HG02623 (cell line): ENCODE measurements at regions not wholly inside any gene's neighbourhood (a gene's known extent, or its start where the extent isn't known, plus 50 kb on each side); places are given as distances from the start of the nearest gene placed in this dataset.
"Not testable (repeated sequence)": the region's sequence is repeated elsewhere in the genome, so short reads cannot be mapped to it uniquely, and the experiment has no call there.

ENCODE experiments used
- ATAC-seq: cut with Tn5 transposase; IDR thresholded peaks from one replicate; pipeline ENCODE4 v1.9.1; 2021; ENCODE audit warnings: moderate library complexity; ENCODE audit not compliant: unreplicated experiment

GRCh38 chr1:220475608-220476007 is 52.3 kb upstream of the MARK1 start:
- not testable (repeated sequence) for ATAC-seq

- not testable (repeated sequence) for ATAC-seq
These were observed 52.8 kb upstream of the MARK1 start for GRCh38 chr1:220475141-220475540.

DNA sequence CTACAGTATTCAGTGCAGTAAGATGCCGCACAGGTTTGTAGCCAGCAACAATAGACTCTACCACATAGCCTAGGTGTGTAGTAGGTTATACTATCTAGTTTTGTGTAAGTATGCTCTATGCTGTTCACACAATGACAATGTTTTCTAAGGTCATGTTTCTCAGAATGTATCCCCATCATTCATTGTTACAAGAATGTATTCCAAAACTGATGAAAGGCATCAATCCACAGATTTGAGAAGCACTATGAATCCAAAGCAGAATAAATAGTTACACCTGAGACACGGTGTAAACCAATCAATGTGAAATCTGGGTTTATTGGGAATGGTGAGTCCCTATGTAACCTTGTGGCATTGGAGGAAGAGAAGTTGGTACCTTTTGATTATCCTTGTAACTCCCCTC is 54.5 kb upstream of the MARK1 start:
- ATAC-seq: no peak

- ATAC-seq: no peak
These were observed 65.2 kb upstream of the MARK1 start for GRCh38 chr1:220462752-220463151.

GRCh38 chr1:220458936-220459335 is 69.0 kb upstream of the MARK1 start:
- ATAC-seq: no peak

- ATAC-seq: no peak
These were observed 69.9 kb upstream of the MARK1 start for GRCh38 chr1:220457957-220458609.

- no peak for ATAC-seq
These were observed 72.4 kb upstream of the MARK1 start for GRCh38 chr1:220455559-220455958.

- ATAC-seq: no peak
These were observed 73.7 kb upstream of the MARK1 start for GRCh38 chr1:220454155-220454777.

DNA sequence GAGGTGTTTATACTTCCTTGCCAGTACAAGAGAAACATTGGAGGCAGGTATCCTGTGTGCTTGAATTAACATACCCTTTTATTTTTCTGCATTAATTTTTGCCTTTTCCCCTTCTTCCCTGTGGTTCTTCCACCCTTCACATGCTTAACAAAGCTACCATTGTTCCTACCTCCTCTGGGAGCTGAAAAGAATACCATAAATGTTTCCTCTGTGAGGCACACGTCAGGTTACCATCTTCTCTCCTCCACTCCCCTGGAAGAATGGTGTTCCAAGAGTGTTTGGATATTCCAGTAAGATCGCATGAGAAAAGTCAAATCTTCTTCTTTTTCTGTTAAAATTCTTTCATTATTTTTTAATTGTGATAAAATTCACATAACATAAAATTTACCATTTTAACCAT is 74.6 kb upstream of the MARK1 start:
- no peak for ATAC-seq

GRCh38 chr1:220451532-220451931 is 76.4 kb upstream of the MARK1 start:
- no peak for ATAC-seq

DNA sequence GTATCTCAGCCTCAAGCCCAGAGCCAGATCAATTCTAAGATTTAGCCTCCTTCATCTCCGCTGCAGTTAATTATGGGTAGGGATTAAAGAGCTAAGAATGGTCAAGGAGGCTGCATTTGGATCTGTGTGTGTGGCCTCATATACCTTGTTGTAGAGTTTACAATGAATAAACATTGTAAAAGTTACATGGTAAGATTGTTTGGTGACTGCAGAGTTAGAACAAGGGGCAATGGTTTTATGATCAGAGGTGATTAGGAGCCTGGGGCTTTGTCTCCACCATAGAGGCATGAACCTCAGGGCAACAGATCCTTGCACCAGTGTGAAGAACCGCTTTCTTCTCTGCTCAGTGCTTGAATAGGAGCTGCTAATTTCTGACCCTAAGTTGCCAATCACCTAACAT is 77.0 kb upstream of the MARK1 start:
- no peak for ATAC-seq

GRCh38 chr1:220448217-220448616 is 79.7 kb upstream of the MARK1 start:
- ATAC-seq: peak; percentile 61

DNA sequence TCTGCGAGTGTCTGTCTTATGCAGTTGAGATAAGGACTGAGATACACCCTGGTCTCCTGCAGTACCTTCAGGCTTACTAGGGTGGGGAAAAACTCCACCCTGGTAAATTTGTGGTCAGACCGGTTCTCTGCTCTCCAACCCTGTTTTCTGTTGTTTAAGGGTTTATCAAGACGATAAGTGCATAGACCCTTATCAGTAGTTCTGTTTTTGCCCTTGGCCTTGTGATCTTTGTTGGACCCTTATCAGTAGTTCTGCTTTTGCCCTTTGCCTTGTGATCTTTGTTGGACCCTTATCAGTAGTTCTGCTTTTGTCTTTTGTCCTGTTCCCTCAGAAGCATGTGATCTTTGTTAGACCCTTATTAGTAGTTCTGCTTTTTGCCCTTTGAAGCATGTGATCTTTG is 83.3 kb upstream of the MARK1 start:
- ATAC-seq: not testable (repeated sequence)

DNA sequence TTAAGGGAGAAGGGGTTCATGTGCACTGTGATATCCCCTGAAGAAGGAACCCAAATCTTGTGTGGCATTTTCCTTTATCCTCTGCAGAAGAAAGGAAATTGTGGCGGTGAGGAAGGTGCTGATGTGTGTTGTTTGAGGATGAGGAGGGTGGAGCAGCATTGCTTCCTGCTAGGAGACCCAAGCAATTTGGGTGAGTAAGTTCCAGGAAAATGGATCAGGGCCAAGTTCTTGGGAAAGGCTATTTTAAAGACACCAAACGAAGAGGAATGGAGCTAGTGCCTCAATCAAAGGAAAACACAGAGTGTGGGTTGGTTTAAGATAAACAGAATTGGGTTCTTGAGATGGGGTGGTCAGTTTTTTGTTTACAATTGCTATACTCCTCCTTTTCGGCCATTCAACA is 86.7 kb upstream of the MARK1 start:
- ATAC-seq: no peak

- no peak for ATAC-seq
These were observed 89.2 kb upstream of the MARK1 start for GRCh38 chr1:220438741-220439140.

DNA sequence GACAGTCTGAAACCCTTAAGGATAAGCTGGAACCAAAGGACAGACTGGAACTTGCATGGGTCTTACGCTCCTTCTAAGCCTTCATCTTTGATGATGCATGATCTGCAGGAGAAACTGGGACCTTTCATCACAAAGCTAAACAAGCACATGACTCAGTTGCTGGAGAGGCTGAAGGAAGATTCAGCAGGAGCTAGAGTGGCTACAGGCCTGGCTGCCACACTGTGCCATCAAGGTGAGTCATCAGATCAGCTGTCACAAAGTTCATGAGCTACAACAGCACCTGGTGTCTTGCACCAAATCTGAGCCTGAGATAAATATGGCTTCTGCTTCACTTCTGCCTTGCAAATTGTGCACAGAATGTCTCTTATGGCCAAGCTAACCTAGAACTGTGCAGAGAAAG is 95.5 kb upstream of the MARK1 start:
- no peak for ATAC-seq

GRCh38 chr1:220431554-220432239 is 96.2 kb upstream of the MARK1 start:
- no peak for ATAC-seq

GRCh38 chr1:220430586-220430985 is 97.3 kb upstream of the MARK1 start:
- ATAC-seq: no peak

- ATAC-seq: no peak
These were observed 97.9 kb upstream of the MARK1 start for GRCh38 chr1:220430059-220430458.

- no peak for ATAC-seq
These were observed 100.9 kb upstream of the MARK1 start for GRCh38 chr1:220426989-220427388.

DNA sequence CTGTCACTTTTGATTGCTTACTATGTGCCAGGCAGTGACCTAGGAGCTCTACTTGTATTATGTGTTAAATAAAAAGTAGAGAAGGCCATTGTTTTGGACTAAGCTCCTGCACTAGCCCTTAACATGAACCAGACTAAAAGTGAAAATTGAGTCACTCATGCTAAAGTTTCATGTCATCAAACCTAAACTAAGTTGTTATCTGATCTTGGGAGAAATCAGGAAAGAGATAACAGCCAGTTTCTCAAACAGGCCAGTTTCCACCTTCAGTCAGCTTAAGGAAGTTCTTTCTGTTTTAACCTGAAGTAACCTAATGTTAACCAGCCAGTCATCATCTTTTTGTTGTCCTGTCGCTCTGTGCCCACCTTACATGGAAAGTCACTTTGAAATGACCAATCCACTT is 102.1 kb upstream of the MARK1 start:
- no peak for ATAC-seq

GRCh38 chr1:220421508-220421907 is 106.4 kb upstream of the MARK1 start:
- no peak for ATAC-seq
